Skin epidermis (tissue), 12 donors: ENCODE measurements at regions not wholly inside any gene's neighbourhood (a gene's known extent, or its start where the extent isn't known, plus 50 kb on each side); places are given as distances from the start of the nearest gene placed in this dataset.
A peak's percentile ranks its signal among the peaks of the same experiment; 100 is the strongest.

Source experiments
- H3K27ac ChIP-seq, 21 experiments: fragments of 200-600 bp; sonication (generic) in 11 of 21; one replicate each; pipeline ENCODE4 v1.5.0; 2020; ENCODE audit warnings: mild to moderate bottlenecking in 3 of 21, inconsistent platforms in 2 of 21, moderate library complexity in 2 of 21
- H3K4me3 ChIP-seq, 7 experiments: fragments of 200-600 bp; sonication (generic) in 2 of 7; one replicate each; pipeline ENCODE4 v1.5.0; 2020; ENCODE audit warnings: inconsistent platforms in 2 of 7, mild to moderate bottlenecking in 2 of 7, moderate library complexity in 1 of 7

DNA sequence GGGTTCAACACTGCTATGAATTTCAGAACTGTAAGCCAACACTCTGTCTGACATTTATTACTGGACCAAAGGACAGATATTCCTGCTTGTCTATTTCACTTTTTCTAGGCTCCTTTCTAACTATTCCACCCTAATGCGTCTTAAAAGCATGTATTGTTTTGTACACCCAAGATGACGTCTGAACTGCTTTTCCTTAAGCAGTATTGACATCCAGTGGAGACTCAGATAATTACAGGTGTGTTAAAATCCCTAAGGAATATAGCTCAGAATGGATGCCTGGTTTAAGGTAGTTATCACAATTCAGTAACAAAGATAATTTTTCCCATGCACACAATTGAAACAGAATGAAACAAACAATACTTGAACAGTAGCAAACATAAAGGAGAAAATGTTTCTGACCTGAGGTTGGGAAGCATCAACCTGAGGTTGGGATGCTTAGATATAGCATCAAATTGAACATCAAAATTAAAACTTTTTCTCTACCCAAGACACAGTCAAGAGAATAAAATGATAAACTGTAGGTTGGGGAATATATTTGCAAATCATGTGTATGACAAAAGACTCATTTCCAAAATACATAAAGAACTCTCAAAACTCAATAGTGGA, 93.7 kb upstream of the PTPRR start:
- H3K27ac ChIP-seq = no peak overlapping the region
- H3K4me3 ChIP-seq = no peak overlapping the region

DNA sequence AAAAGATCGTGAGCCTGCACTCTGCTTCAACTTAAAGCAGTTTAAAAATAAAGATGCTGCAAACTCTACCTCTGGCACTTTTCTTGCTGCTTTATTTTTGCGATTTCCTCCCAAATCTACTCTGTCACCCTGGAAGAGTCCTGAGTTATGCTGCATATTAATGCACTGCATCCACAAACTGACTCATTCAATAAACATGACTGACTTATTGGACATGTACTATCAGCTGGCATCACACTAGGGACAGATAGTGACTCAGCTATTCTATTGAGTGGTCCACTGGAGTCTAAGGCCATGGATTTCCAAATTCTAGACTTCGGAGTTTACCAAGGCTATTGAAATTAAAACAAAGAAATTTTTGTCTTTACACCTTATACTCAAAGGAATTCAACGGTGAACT, 90.7 kb upstream of the PTPRR start:
- H3K4me3 ChIP-seq = no peak overlapping the region
- H3K27ac ChIP-seq = no peak overlapping the region

DNA sequence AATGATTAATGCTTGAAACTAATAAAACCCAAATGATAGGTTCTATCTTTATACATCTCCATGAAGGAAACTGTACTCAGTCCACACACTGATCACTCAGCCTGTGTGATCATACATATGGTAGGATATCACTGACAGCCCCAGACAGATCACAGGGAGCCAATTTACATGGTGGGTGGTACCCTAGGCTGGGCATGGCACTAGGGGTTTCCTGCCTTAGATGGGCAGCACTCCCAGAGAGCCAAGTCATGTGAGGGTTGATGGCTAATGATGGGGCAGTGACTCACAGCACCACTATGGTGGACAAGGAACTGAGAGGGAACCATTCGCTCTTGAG, 89.6 kb upstream of the PTPRR start:
- Histone ChIP-seq H3K27ac (no peak overlapping the region), H3K4me3 (no peak overlapping the region)

DNA sequence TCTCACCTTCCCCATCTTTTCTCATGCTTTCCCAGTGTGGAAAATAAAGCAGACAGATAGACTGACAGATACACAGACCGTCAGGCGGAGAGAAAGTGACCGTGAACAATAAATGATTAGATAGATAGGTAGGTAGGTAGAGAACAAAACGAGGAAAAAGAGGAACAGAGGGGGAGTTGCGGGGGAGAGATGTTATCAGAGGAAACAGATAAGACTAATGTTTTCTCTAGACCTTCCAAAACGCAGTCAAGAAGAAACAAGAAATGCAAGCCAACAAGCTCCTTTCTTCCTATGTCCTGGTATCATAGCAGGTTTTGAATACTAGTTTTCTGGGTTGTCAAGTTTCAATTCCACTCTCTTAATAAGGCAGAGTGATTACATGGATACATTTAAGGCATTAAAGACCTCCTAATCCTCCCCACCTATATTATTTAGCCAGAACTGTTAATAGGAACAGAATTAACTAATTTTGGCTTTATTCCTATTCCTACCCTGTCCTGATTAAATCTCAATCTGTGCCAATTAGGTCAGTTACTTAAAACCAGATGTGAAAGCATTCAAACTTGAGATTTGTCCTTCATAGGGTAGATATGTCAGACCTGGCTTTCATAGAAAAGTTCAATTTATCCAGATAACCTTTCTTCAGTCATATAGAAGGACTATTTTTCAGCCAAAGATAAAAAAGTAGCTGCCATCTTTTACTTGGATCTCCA, 89.0 kb upstream of the PTPRR start:
- no peak overlapping the region for H3K27ac ChIP-seq
- no peak overlapping the region for H3K4me3 ChIP-seq

DNA sequence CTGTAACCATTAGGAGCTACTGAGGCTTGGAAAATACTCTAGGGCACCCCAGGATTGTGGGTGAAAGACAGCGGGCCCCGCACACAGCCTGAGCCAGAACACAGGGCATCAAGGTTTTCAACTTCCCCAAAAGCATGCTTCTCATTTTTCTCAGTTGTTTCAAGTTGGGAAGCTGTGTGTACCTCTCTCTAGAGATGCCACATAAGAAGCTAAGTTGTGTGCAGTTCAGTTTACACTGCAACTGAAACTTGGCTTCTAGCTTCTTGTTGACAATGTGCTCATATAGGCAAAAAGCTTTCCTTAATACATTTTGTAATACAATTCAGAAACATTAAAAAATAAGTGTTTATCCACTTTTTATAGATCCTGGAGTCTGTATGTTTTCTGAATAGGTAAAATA, 88.1 kb upstream of the PTPRR start:
- H3K27ac ChIP-seq = peak overlapping the region in 6 of 21 experiments; percentile 25 to 61 (median 38)
- H3K4me3 ChIP-seq = no peak overlapping the region

DNA sequence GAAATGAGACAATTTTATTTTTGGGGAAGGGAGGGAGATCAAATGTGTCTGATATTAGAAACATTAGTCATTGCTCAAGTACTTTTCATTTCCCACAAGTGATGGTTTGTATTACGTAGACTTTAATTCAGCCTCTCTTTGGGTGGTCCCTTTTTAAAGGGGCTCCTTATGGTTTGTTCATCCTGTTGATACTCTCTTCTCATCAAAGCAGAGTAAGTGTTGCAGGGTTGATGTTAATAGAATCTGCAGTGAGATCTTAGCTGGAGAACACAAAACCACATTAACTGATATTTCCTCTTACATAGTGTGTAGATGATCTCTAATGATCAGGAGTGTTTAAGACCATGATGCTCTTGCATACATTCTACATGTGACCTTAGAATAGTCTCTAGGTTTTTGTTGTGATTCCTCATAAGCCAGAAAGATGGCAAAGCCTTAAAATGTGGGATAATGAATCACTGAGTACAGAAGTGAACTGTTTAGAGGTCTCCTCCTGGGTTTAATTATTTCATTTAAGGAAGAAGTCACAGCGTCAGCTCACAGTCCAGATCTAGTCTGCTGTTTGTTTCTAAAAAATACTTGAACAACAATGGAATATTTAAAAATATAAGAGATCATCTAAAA, 87.4 kb upstream of the PTPRR start:
- H3K4me3 ChIP-seq = no peak overlapping the region

DNA sequence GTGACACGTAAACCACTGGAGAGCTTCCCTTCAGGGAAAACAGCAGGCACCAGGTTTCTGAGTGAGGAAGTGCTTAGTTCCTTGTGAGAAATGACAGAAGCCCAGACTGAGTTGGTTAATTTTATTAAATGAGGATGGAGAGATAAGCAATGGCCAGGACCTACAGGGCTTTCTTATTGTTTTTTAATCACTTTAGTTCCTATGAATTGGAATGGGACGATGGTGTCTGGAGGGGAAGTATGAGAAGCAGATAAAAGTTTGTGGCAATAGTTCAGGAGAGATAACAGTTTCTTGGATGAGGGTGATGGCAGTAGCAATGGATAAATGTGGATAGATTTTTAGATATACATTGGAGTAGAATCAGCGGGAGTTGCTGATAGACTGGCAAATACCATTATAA, 86.5 kb upstream of the PTPRR start:
- Histone ChIP-seq H3K4me3 (no peak overlapping the region), H3K27ac (peak overlapping the region in 1 of 21 experiments; percentile 7)

More for the DNA sequence above, 87.4 kb upstream of the PTPRR start:
- peak overlapping the region in 5 of 21 experiments; percentile 25 to 61 (median 45) for H3K27ac ChIP-seq

DNA sequence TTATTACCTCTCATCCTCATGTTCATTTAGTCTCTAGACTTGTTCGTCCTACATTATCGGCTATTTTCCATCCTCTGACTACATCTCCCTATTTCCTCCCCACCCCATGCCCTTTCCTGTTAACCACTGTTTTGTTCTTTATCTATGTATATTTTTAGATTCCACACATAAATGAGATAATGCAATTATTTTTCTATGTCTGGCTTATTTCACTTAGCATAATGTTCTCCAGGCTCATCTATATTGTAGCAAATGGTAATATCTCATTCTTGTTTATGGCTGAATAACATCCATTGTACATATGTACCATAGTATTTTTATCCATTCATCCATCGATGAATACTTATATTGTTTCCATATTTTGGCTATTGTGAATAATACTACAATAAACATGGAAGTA, 84.6 kb upstream of the PTPRR start:
- no peak overlapping the region for H3K4me3 ChIP-seq
- no peak overlapping the region for H3K27ac ChIP-seq

DNA sequence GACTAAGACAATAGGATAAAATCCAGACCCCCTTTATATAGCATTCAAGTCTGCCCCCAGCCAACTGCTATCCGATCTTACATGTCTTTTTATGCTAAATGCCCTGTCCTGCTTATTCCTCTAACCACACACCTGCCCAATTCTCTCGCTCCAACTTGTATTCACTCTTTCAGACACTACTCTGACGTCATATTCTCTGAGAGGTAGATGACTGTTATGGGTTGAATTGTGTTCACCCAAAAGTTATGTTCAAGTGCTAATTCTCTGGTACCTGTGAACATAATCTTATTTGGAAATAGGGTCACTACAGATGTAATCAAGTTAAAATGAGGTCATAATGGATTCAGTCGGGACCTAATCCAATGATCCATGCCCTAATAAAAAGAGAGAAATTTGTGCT, 84.0 kb upstream of the PTPRR start:
- no peak overlapping the region for H3K4me3 ChIP-seq
- H3K27ac ChIP-seq = no peak overlapping the region

DNA sequence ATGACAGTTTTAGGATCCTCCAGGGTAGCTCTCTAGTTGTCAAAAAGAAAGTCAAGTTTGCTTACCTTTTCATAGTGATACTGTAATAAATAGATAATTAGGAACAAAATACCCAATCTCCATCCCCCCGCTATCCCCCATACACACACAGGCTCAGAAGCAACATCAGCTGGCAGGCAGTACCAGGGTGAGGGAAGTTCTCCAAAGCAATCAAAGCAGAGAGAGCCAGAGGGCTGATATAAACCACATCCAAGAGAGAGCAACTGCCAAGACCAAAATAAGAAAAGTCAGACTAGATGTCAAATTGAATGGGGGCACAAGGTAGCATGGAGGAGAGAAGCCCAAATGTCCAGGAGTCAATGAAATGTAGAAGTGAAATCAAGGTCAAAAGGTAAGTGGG, 80.2 kb upstream of the PTPRR start:
- peak overlapping the region in 1 of 21 experiments; percentile 63 for H3K27ac ChIP-seq
- no peak overlapping the region for H3K4me3 ChIP-seq

DNA sequence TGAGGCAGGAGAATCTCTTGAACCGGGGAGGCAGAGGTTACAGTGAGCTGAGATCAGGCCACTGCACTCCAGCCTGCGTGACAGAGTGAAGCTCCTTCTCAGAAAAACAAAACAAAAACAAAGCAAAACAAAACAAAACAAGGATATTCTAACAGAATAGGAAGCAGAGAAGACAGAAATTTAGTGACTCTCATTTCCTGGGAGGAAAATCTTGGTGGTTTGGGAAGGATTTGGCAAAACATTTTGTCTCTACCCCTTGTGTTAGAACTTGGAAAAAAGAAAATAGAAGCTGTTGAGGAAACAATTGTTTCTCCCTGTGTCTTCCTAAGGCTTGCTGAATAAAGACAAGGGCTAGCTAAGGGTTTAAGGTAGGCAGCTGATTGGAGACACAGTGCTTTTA, 79.7 kb upstream of the PTPRR start:
- Histone ChIP-seq H3K27ac (peak overlapping the region in 3 of 21 experiments; percentile 9 to 63 (median 24)), H3K4me3 (no peak overlapping the region)

DNA sequence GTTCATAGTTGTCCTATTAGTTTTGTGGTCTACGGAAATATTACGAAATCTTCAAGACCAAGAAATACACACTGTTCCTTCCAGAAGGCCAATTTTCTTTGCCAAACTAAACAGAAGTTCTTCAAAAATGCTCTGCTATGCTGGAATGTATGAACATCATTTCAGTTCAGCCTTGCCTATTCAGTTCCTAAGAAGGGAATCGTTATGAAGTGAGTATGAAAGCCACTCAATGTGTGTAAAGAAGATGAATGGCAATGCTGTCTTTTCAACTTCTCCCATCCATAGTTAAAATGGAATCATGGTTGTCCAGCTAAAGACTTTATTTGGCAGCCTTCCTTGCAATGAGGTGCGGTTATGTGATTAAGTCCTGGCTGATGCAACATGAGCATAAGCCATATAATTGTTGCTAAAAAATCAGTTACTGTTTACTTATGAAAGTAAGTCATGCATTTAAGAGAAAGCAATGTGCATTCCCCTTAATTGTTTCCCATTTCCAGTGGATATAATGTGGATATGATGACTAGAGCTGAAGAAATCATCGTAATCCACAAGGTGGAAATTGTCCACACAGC, 73.8 kb upstream of the PTPRR start:
- H3K4me3 ChIP-seq = no peak overlapping the region
- H3K27ac ChIP-seq = peak overlapping the region in 2 of 21 experiments; percentile 22 to 25

DNA sequence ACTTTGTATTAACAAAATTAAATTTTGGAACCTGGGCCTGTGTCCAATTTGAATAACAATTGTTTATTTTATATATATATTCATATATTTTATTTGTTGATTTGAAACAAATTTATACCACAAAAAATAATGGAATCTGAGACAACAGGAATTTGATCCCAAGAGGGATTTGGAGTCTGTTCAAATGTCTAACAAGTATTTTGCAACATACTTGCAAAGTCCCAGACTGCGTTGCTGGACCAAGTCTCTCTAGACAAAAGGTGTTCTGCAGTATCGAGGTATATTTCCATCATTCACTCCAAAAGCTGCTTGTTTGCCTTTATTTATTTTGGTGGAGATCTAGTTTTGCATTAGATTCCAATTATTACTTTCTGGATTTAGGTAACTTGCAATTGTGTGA, 68.7 kb upstream of the PTPRR start:
- H3K27ac ChIP-seq = no peak overlapping the region

DNA sequence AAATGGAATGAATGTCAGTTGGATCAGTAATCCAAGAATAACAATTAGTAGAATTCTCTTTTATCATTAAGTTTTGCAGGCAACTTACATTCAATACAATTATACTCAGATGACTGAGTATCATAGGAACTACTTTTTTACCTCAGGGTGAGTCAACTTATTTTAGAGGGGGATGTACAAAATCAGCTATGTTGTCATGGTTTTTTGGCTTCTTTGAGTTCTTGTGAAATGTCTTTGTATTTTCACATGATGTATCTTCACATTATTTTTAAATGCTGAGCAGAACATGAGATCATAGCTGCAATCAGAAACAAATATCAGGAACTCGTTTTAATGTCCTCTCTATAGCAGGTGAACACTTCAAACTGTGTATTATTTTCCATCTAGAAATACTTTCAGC, 65.3 kb upstream of the PTPRR start:
- Histone ChIP-seq H3K4me3 (no peak overlapping the region), H3K27ac (no peak overlapping the region)

More for the DNA sequence above, 68.7 kb upstream of the PTPRR start:
- no peak overlapping the region for H3K4me3 ChIP-seq

DNA sequence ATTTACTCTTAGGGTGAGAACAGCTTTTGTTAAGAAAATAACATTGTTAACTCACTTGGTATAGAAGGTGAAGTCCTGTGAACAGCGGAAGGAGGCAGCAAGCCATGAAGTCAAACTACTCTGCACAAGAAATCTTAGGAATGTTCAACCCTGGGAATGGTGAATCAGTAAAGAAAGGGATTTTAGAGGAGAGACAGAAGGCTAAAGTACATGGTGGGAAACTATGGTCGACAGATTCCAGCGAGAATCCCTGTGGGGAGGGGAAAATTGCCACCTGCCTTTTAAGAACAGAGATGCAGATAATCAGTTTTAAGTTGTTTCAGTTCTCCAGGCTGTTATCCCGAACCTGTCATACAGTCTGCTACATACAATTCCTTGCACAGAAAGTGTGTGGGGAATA, 63.2 kb upstream of the PTPRR start:
- Histone ChIP-seq H3K4me3 (no peak overlapping the region), H3K27ac (no peak overlapping the region)

DNA sequence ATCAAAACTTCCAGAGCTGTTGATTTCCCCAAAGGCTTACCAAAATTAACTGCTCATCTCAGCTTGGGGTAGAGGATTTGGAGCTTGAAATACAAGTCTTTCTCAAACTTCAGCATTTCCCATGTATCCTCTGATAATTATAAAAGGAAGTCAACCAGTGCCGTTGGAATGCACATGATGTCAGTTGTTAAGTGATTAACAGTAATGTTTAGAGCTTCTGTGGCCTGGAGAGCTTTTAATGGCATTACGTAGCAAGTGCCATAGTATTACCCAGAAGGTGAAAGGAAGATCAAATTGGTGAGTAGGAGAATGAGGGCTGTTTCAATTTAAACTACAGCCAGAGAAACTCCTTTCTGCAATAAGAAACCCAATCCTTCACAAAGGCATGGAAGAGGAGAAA, 62.5 kb upstream of the PTPRR start:
- H3K27ac ChIP-seq = no peak overlapping the region

DNA sequence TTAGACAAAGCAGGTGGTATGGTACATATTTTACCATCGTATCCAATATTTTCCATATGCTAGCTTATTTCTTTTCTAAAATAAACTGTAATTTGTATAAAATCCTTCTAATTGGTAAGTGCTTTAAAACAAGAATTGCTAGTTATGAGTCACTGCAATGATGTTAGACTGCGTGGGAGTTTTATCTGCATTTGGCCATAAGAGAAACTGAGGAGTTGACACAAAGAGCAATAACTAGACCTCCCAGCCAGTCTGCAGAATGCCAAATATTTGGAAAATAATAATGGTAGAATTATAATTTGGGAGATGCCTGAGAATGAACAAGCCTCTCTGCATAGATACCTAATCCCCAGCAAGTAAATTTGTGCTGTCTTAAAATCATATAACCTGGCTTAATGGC, 61.7 kb upstream of the PTPRR start:
- no peak overlapping the region for H3K4me3 ChIP-seq
- H3K27ac ChIP-seq = no peak overlapping the region

More for the DNA sequence above, 62.5 kb upstream of the PTPRR start:
- no peak overlapping the region for H3K4me3 ChIP-seq

DNA sequence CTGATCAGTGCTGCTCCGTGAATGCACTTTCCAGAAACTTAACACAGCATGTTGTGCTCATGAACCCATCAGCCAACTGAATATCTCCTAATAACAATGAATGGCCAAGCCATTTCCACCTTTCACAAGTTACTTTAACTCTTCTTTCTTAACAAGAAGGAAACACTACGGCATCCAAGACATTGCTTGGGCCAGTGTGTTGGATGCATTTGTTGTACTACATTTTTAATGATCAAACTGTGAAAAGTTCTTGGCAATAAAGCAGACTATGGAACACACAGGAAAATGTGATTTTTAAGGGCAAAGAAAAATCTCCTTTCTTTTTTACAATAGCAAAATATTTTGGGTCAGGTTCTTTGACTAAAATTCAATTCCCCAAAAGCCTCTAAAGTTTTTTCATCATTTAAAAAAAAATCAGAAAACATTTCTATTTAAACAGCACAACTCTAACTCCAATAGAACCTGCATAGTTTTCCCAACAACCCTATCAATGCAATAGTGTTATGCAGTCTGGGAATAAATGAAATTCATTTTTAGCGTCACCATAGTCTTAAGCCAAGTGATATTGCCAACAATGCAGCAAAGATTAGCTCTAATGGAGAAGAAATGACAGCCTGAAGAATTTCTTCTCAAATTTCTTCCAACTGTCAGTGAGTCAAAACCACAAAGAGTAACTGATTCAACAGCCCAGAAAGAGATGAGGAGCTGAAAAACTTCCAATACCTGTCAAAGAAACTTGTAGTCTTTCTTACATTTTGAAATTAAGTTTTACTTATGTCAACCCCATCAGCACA, 50.7 kb upstream of the PTPRR start:
- Histone ChIP-seq H3K27ac (no peak overlapping the region), H3K4me3 (no peak overlapping the region)
